AML-193 (cell line): ENCODE measurements at regions not wholly inside any gene's neighbourhood (a gene's known extent, or its start where the extent isn't known, plus 50 kb on each side); places are given as distances from the start of the nearest gene placed in this dataset.
"Not testable (repeated sequence)": the region's sequence is repeated elsewhere in the genome, so short reads cannot be mapped to it uniquely, and the experiment has no call there.

Experiments used
- DNase-seq, 2 experiments: peaks; one replicate each; lab custom pipeline; 2025; lab: John Stamatoyannopoulos, UW

- DNase-seq: no peak
Observed at GRCh38 chr5:115469904-115470516, 74.6 kb downstream of the FEM1C start.

DNA sequence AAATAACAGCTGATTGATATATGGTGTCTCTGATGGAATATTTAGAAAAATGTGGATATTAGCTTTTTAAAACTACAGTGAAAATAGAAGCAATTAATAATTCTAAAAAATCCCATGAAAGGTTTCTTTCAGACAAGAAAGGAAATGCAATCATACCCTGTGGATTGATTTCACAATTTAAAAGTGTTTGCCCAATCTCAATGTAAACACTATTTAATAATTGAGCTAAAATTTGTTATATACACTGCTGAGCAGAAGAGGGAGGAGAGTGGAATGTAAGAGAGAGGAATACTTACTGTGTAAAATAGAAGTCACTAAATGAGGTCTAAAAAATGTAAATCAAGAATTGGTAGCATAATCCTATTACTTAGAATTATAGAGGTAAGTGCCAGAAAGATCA is 76.9 kb downstream of the FEM1C start:
- DNase-seq: peak in 1 of 2 experiments; percentile 14

- no peak for DNase-seq
Observed at GRCh38 chr5:115465431-115465830, 79.1 kb downstream of the FEM1C start.

DNA sequence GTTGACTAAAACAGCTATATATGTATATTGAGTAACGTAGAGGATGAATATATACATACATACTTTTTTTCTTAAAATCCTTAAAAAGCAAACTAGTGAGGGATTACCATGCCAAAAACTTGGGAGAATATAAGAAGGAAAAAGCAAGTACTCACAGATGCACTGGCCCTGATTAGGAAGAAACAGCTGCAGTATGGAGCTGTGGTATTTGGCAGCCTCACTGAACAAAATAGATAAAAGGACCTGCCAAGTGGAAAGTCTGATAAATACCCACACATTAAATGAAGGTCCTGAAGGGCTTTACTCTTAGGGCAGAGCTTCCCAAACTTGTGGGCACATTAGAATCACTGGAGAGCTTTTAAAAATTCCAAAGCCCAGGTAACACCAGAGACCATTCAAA is 80.6 kb downstream of the FEM1C start:
- no peak for DNase-seq

DNA sequence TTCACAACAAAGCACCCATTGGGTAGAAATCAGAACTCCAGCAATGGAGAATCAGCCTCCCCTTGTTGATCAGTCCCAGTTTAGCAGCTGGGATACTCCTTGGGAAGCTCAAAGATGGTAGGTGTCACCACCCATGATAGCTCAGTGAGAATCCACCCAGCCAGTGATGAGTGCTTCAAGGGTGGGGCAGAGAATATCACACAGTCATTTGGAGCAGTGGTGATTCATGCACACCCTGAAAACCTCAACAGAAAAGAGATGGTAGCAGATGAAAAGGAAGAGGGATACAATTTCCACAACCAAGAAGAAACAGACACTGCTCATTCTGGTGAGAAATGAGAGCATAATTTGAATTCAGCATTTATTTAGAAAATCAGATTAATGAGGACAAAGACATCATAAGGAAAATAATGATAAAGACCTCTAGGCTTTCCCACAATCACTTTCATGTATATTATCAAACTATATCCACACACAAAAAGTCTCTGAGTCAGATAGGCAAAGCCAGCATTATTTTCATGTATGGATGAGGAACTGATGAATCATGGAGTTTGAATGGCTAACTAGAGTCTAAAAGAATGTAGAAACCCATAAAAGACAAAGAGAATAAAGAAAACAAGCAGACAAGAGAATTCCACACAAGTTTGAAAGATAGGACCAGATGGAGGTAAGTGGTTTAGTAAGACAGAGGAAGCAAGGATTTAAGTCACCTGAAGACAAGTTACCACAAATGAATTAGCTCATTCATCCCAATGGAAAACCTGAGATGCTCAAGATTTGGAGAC is 82.9 kb downstream of the FEM1C start:
- DNase-seq: no peak

GRCh38 chr5:115461093-115461492 is 83.5 kb downstream of the FEM1C start:
- DNase-seq: no peak

- DNase-seq: peak in 1 of 2 experiments; percentile 10
Observed at GRCh38 chr5:115460472-115460871, 84.1 kb downstream of the FEM1C start.

GRCh38 chr5:115459855-115460341 is 84.7 kb downstream of the FEM1C start:
- DNase-seq: no peak

DNA sequence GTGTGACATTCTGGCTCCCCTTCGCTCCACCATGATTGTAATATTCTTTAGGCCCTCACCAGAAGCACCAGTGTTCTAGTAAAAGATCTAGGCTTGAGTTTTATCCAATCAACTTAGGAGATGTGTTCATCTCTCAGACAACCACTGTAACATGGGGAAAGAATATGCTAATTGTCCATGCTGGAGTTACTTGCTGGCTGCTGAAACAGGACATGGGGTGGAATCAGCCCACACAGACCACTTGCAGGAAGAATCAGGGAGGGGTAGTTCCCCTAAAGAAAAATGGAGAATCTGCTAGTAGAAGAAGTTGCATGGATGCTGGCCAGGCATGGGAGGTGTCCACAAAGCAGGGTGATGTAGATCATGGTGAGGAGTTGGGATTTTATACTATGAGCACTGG is 86.2 kb downstream of the FEM1C start:
- no peak for DNase-seq

GRCh38 chr5:115458003-115458409 is 86.6 kb downstream of the FEM1C start:
- no peak for DNase-seq

DNA sequence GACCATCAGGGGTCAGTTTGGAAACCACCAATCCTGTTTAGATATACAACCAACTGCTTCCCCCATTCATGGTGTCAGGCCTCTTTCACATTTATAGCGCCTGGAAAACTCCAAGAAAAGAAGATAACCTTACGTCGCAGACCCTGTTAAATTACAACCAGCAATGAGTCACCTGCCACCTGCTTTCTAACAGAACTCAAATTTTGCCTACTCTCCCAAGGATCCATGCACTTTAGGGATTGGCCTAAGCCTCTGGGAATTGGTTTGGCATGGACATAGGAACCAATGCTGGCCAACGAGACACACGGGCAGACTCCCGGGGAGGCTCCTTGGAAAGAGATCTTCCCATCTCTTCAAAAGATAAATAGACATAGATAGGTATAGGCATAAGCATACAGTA is 87.0 kb downstream of the FEM1C start:
- no peak for DNase-seq

DNA sequence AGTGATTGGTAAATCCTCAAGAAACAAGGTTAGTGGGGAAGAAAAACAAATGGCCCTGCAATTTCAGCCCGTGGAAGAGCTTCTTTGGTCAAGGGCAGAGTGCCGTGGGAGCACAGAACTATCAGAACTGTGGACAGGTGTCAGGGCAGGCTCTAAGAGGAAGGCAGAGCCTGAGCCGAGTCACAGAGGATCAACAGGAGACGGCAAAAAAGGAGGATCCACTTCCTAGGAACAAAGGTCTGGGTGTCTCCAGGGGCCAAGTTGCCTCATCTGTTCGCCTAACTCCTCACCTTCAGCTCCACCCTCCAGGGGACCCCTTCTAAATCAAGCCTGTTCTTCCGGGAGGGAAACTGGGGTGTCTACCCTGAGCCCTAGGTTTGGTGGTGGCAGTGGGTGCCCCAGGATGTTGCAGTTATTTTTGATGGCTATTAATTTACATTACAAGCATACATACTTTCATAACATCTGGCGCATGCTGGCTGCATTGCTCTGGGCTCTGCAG is 88.0 kb downstream of the FEM1C start:
- no peak for DNase-seq

DNA sequence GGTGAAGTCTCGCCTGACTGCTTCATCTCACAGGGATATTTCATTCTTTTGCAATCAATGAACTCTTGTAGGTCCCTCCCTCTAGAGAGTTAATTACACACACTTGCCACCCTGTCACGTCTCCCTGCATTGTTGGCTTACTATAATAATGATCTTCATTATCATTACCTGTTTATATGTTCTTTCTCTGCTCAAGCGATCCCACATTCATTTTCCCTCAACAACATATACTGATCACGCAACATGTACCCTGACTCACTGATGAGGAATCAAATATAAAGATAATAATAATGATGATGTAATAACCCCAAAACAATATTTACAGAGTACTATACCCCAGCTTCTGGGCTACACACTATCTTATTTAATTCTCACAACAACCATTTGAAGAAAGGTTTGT is 88.5 kb downstream of the FEM1C start:
- DNase-seq: no peak

DNA sequence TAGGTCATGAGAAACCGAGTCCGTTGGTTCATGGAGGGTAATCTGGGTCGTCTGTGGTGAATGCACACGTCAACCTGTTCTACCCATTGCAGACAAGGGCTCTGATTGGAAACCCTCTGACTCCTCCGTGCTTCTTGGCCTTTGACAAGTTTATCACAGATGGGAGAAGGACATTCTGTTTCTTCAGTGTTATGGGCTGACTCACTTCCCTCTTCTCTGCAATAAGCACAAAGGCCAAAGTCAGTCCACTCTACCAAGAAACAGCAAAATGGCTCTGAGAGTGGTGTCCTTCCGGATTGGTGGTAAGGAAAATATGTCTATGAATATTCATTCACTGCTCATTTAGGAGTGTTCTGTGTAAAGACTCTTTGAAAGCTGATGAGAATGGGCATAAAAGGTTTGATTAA is 89.3 kb downstream of the FEM1C start:
- no peak for DNase-seq

- no peak for DNase-seq
Observed at GRCh38 chr5:115453391-115454095, 91.0 kb downstream of the FEM1C start.

DNA sequence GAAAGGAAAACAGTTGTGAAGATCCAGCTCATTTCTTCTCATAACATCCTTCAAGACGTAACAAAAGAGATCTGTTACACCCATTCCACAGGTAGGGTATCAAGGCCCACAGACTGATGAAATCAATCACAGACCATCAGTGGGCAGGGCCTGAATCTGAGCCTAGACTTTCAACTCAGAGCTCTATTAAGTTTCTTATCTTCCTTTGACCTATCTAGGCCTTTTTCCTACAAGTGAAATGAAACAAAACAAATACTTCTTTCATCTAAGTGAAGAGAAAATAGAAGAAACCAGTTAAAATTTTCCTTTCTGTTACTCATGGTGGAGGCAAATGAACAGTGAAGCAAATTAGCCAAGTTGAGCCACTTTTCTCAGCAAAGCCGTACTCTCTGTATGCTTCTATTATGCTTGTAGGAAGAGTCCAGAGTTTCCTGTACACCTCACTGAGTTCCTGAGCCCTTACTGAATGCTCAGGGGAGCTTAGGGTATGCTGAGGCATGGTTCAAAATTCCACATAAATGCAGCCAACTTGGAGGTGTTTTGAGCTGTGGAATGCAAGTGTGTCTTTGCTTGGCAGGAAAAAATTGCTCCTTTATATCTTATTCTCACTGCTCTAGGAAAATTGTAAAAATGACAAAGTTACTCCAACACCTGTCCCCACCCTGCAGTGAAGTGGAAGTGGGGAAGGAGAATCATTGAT is 91.9 kb downstream of the FEM1C start:
- no peak for DNase-seq

- DNase-seq: no peak
Observed at GRCh38 chr5:115452083-115452482, 92.5 kb downstream of the FEM1C start.

- DNase-seq: no peak
Observed at GRCh38 chr5:115450741-115451140, 93.8 kb downstream of the FEM1C start.

- DNase-seq: not testable (repeated sequence)
Observed at GRCh38 chr5:115448630-115449029, 95.9 kb downstream of the FEM1C start.

- DNase-seq: no peak
Observed at GRCh38 chr5:115440782-115441451, 103.7 kb downstream of the FEM1C start.

- DNase-seq: no peak
Observed at GRCh38 chr5:115439639-115440038, 104.9 kb downstream of the FEM1C start.

- DNase-seq: no peak
Observed at GRCh38 chr5:115439042-115439441, 105.5 kb downstream of the FEM1C start.
